HEK293 (cell line): ENCODE measurements at regions not wholly inside any gene's neighbourhood (a gene's known extent, or its start where the extent isn't known, plus 50 kb on each side); places are given as distances from the start of the nearest gene placed in this dataset.

Experiments
- CTCF ChIA-PET: fragments of 350-600 bp; formaldehyde crosslinking; extraction: SDS; loops from one replicate; lab custom pipeline; 2021; ENCODE audit warnings: antibody characterized with exemption; lab: Yijun Ruan, JAX
- POLR2A ChIA-PET: fragments of 300-600 bp; formaldehyde crosslinking; extraction: SDS; loops from one replicate; lab custom pipeline; 2020; ENCODE audit warnings: antibody characterized with exemption, inconsistent platforms; lab: Yijun Ruan, JAX
- H3K27ac ChIP-seq: fragments of 200-500 bp; sonication (Bioruptor generic); 2 replicates; pipeline ENCODE4 v1.5.1; 2014; ENCODE audit warnings: low read depth, low read length, control low read depth, inconsistent platforms; ENCODE audit errors: extremely low read depth
- H3K36me3 ChIP-seq, 2 experiments: fragments of 200-500 bp in 1 of 2; sonication (Bioruptor generic) in 1 of 2; 1 replicate in 1 of 2; 2 replicates in 1 of 2; pipeline ENCODE4 v1.5.1; 2014 to 2017; ENCODE audit warnings: inconsistent platforms in 2 of 2, low read length in 2 of 2; ENCODE audit not compliant: control insufficient read depth in 2 of 2, insufficient read depth in 1 of 2
- H3K4me1 ChIP-seq: fragments of 200-500 bp; sonication (Bioruptor generic); 2 replicates; pipeline ENCODE4 v1.5.1; 2014; ENCODE audit warnings: mild to moderate bottlenecking, low read length, inconsistent platforms; ENCODE audit not compliant: control insufficient read depth, insufficient read depth
- H3K4me3 ChIP-seq: 2 replicates; pipeline ENCODE4 v1.5.1; 2011; ENCODE audit warnings: low read depth, mild to moderate bottlenecking, control low read depth, low read length, moderate library complexity
- H3K9me3 ChIP-seq: fragments of 200-500 bp; sonication (Bioruptor generic); 2 replicates; pipeline ENCODE4 v1.5.1; 2014; ENCODE audit warnings: low read depth, low read length, inconsistent platforms; ENCODE audit not compliant: control insufficient read depth, insufficient read depth
- ATF2 ChIP-seq: fragments of 450-650 bp; formaldehyde crosslinking; IDR thresholded peaks from 2 replicates; pipeline ENCODE4 v1.5.1; 2016; ENCODE audit warnings: missing biosample characterization, missing genetic modification characterization, low read depth
- GLIS1 ChIP-seq: fragments of 450-650 bp; formaldehyde crosslinking; IDR thresholded peaks from 2 replicates; pipeline ENCODE4 v1.5.1; 2016; ENCODE audit warnings: missing biosample characterization, missing genetic modification characterization
- HIC1 ChIP-seq: fragments of 450-650 bp; formaldehyde crosslinking; IDR thresholded peaks from 2 replicates; pipeline ENCODE4 v1.5.1; 2016; ENCODE audit warnings: missing biosample characterization, missing genetic modification characterization
- MYNN ChIP-seq: fragments of 450-650 bp; formaldehyde crosslinking; IDR thresholded peaks from 2 replicates; pipeline ENCODE4 v1.5.1; 2016; ENCODE audit warnings: missing biosample characterization, missing genetic modification characterization, borderline replicate concordance
- OSR2 ChIP-seq: fragments of 450-650 bp; formaldehyde crosslinking; IDR thresholded peaks from 2 replicates; pipeline ENCODE4 v1.5.1; 2016; ENCODE audit warnings: missing biosample characterization, missing genetic modification characterization
- SETDB1 ChIP-seq: IDR thresholded peaks from one replicate; pipeline ENCODE4 v1.6.1; 2017; ENCODE audit warnings: mild to moderate bottlenecking, low read length, moderate library complexity, mixed read lengths; ENCODE audit not compliant: insufficient read length
- SP7 ChIP-seq: fragments of 450-650 bp; formaldehyde crosslinking; IDR thresholded peaks from 2 replicates; pipeline ENCODE4 v1.5.1; 2016; ENCODE audit warnings: missing biosample characterization, missing genetic modification characterization
- TCF7L2 ChIP-seq: IDR thresholded peaks from 2 replicates; pipeline ENCODE4 v1.6.1; 2011; ENCODE audit warnings: low read depth, mild to moderate bottlenecking, inconsistent platforms, low read length, moderate library complexity, borderline replicate concordance
- ZBTB17 ChIP-seq: fragments of 450-650 bp; formaldehyde crosslinking; IDR thresholded peaks from 2 replicates; pipeline ENCODE4 v1.5.1; 2016; ENCODE audit warnings: missing biosample characterization, missing genetic modification characterization
- ZBTB44 ChIP-seq: fragments of 450-650 bp; IDR thresholded peaks from 2 replicates; pipeline ENCODE4 v1.5.1; 2018; ENCODE audit warnings: missing biosample characterization, mild to moderate bottlenecking, missing genetic modification characterization
- ZNF112 ChIP-seq: fragments of 450-650 bp; formaldehyde crosslinking; IDR thresholded peaks from 2 replicates; pipeline ENCODE4 v1.5.0; 2017; ENCODE audit warnings: missing biosample characterization, missing genetic modification characterization
- ZNF19 ChIP-seq: fragments of 450-650 bp; formaldehyde crosslinking; IDR thresholded peaks from 2 replicates; pipeline ENCODE4; 2016; ENCODE audit warnings: missing biosample characterization, missing genetic modification characterization, low read depth
- ZNF248 ChIP-seq: fragments of 450-650 bp; formaldehyde crosslinking; IDR thresholded peaks from 2 replicates; pipeline ENCODE4 v1.5.1; 2017; ENCODE audit warnings: missing biosample characterization, missing genetic modification characterization
- ZNF335 ChIP-seq: fragments of 450-650 bp; formaldehyde crosslinking; conservative IDR thresholded peaks from 2 replicates; pipeline ENCODE4 v1.5.1; 2016; ENCODE audit warnings: missing biosample characterization, missing genetic modification characterization
- ZNF350 ChIP-seq: fragments of 450-650 bp; formaldehyde crosslinking; IDR thresholded peaks from 2 replicates; pipeline ENCODE4 v1.5.0; 2017; ENCODE audit warnings: missing biosample characterization, mild to moderate bottlenecking, missing genetic modification characterization
- ZNF391 ChIP-seq: fragments of 450-650 bp; formaldehyde crosslinking; IDR thresholded peaks from 2 replicates; pipeline ENCODE4 v1.5.1; 2016; ENCODE audit warnings: low read depth, missing biosample characterization, missing genetic modification characterization, borderline replicate concordance
- ZNF426 ChIP-seq: fragments of 450-650 bp; formaldehyde crosslinking; IDR thresholded peaks from 2 replicates; pipeline ENCODE4 v1.5.1; 2017; ENCODE audit warnings: missing biosample characterization, missing genetic modification characterization, mild to moderate bottlenecking, inconsistent platforms, moderate library complexity
- ZNF433 ChIP-seq: fragments of 450-650 bp; formaldehyde crosslinking; IDR thresholded peaks from 2 replicates; pipeline ENCODE4 v1.5.1; 2016; ENCODE audit warnings: missing biosample characterization, missing genetic modification characterization, low read depth
- ZNF473 ChIP-seq: fragments of 450-650 bp; formaldehyde crosslinking; IDR thresholded peaks from 2 replicates; pipeline ENCODE4 v1.5.1; 2017; ENCODE audit warnings: missing biosample characterization, missing genetic modification characterization
- ZNF529 ChIP-seq: fragments of 450-650 bp; formaldehyde crosslinking; IDR thresholded peaks from 2 replicates; pipeline ENCODE4 v1.5.1; 2017; ENCODE audit warnings: missing genetic modification characterization, missing biosample characterization; ENCODE audit not compliant: insufficient replicate concordance
- ZNF548 ChIP-seq: fragments of 450-650 bp; formaldehyde crosslinking; IDR thresholded peaks from 2 replicates; pipeline ENCODE4 v1.5.1; 2016; ENCODE audit warnings: missing biosample characterization, missing genetic modification characterization
- ZNF571 ChIP-seq: fragments of 450-650 bp; formaldehyde crosslinking; IDR thresholded peaks from 2 replicates; pipeline ENCODE4 v1.5.0; 2017; ENCODE audit warnings: missing biosample characterization, missing genetic modification characterization
- ZNF585B ChIP-seq: fragments of 450-650 bp; formaldehyde crosslinking; IDR thresholded peaks from 2 replicates; pipeline ENCODE4 v1.5.1; 2016; ENCODE audit warnings: missing biosample characterization, missing genetic modification characterization
- ZNF610 ChIP-seq: fragments of 450-650 bp; formaldehyde crosslinking; IDR thresholded peaks from 2 replicates; pipeline ENCODE4 v1.5.1; 2016; ENCODE audit warnings: missing biosample characterization, missing genetic modification characterization, borderline replicate concordance
- ZNF626 ChIP-seq: fragments of 450-650 bp; sonication (Bioruptor Pico); formaldehyde crosslinking; IDR thresholded peaks from 2 replicates; pipeline ENCODE4 v1.5.1; 2018; ENCODE audit warnings: missing biosample characterization, missing genetic modification characterization, inconsistent platforms
- ZNF660 ChIP-seq: fragments of 450-650 bp; IDR thresholded peaks from 2 replicates; pipeline ENCODE4 v1.5.1; 2018; ENCODE audit warnings: missing biosample characterization, mild to moderate bottlenecking, missing genetic modification characterization
- ZNF677 ChIP-seq: fragments of 450-650 bp; IDR thresholded peaks from 2 replicates; pipeline ENCODE4 v1.5.0; 2018; ENCODE audit warnings: missing biosample characterization, mild to moderate bottlenecking, missing genetic modification characterization, moderate library complexity
- ZNF843 ChIP-seq: fragments of 450-650 bp; formaldehyde crosslinking; IDR thresholded peaks from 2 replicates; pipeline ENCODE4 v1.5.1; 2016; ENCODE audit warnings: missing biosample characterization, missing genetic modification characterization
- ZSCAN23 ChIP-seq: fragments of 450-650 bp; formaldehyde crosslinking; IDR thresholded peaks from 2 replicates; pipeline ENCODE4 v1.5.1; 2016; ENCODE audit warnings: missing biosample characterization, missing genetic modification characterization

- TF ChIP-seq ZNF350 (tag by site-specific recombination) (no peak), GLIS1 (tag by site-specific recombination) (no peak)
Measured at GRCh38 chr3:177599326-177599725, 402.0 kb upstream of the TBL1XR1 start (continued).

GRCh38 chr3:177599837-177600236 is 402.6 kb upstream of the TBL1XR1 start:
- TF ChIP-seq ZNF610 (tag by site-specific recombination) (no peak), ZNF529 (tag by site-specific recombination) (no peak), SETDB1 (no peak), ZNF677 (no peak), ZNF433 (tag by site-specific recombination) (no peak), ZSCAN23 (tag by site-specific recombination) (no peak), ZNF571 (no peak), ZBTB44 (tag by site-specific recombination) (no peak), HIC1 (no peak), TCF7L2 (no peak), ZNF112 (tag by site-specific recombination) (no peak), ZNF335 (tag by site-specific recombination) (no peak), ZNF548 (tag by site-specific recombination) (no peak), SP7 (no peak)
- ChIA-PET CTCF (no interaction called here), POLR2A (no interaction called here)
- no peaks in the 10 kb centered on the region for H3K9me3 ChIP-seq
- H3K27ac ChIP-seq, result no peak overlapping the region
- H3K36me3 ChIP-seq, result no peaks in the 10 kb centered on the region
- H3K4me3 ChIP-seq, result no peak overlapping the region
- H3K4me1 ChIP-seq, result 0 out of 2 replicates have a peak, but pooled peaks cover 3% of the 10 kb centered on the region

GRCh38 chr3:177600411-177600810 is 403.1 kb upstream of the TBL1XR1 start:
- H3K4me3 ChIP-seq, result no peak overlapping the region
- TF ChIP-seq ZBTB17 (tag by site-specific recombination) (no peak), ZNF626 (tag by site-specific recombination) (no peak), ZNF19 (tag by site-specific recombination) (no peak), ZNF585B (tag by site-specific recombination) (no peak), ZNF391 (tag by site-specific recombination) (no peak), OSR2 (tag by site-specific recombination) (no peak), ZNF248 (tag by site-specific recombination) (no peak), ATF2 (no peak), ZNF660 (tag by site-specific recombination) (no peak), MYNN (tag by site-specific recombination) (no peak), ZNF473 (no peak), SETDB1 (no peak), ZNF843 (tag by site-specific recombination) (no peak), ZNF426 (tag by site-specific recombination) (no peak)
- TF ChIP-seq, all 188 proteins: peak for 0
- Histone ChIP-seq H3K36me3 (no peaks in the 10 kb centered on the region), H3K4me1 (0 out of 2 replicates have a peak, but pooled peaks cover 3% of the 10 kb centered on the region), H3K27ac (no peak overlapping the region), H3K9me3 (no peaks in the 10 kb centered on the region)
- CTCF ChIA-PET, result no interaction called here
- POLR2A ChIA-PET, result no interaction called here
